ENCODE measurements at regions not wholly inside any gene's neighbourhood (a gene's known extent, or its start where the extent isn't known, plus 50 kb on each side); places are given as distances from the start of the nearest gene placed in this dataset.

- TF ChIP-seq, protein P1, sequence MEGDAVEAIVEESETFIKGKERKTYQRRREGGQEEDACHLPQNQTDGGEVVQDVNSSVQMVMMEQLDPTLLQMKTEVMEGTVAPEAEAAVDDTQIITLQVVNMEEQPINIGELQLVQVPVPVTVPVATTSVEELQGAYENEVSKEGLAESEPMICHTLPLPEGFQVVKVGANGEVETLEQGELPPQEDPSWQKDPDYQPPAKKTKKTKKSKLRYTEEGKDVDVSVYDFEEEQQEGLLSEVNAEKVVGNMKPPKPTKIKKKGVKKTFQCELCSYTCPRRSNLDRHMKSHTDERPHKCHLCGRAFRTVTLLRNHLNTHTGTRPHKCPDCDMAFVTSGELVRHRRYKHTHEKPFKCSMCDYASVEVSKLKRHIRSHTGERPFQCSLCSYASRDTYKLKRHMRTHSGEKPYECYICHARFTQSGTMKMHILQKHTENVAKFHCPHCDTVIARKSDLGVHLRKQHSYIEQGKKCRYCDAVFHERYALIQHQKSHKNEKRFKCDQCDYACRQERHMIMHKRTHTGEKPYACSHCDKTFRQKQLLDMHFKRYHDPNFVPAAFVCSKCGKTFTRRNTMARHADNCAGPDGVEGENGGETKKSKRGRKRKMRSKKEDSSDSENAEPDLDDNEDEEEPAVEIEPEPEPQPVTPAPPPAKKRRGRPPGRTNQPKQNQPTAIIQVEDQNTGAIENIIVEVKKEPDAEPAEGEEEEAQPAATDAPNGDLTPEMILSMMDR (IDR thresholded peaks at IDR 0.05; ENCODE audit: low read depth, low read length): no peak
- TF ChIP-seq MYC (IDR thresholded peaks at IDR 0.05; ENCODE audit: low read depth, low read length) (no peak), POLR2A (IDR thresholded peaks at IDR 0.05; ENCODE audit: extremely low read depth, insufficient read length) (no peak), MAX (IDR thresholded peaks at IDR 0.05; ENCODE audit: low read depth, low read length) (no peak)
These were observed 50.3 kb downstream of the NALF2 start for GRCh38 chrX:69554321-69554947.

Data from NB4 (cell line).